HG02970 (cell line): ENCODE measurements at regions not wholly inside any gene's neighbourhood (a gene's known extent, or its start where the extent isn't known, plus 50 kb on each side); places are given as distances from the start of the nearest gene placed in this dataset.

ENCODE experiments used
- ATAC-seq: cut with Tn5 transposase; IDR thresholded peaks from one replicate; pipeline ENCODE4 v1.9.1; 2021; ENCODE audit warnings: mild to moderate bottlenecking, moderate library complexity, moderate number of reproducible peaks; ENCODE audit not compliant: unreplicated experiment, low FRiP score

DNA sequence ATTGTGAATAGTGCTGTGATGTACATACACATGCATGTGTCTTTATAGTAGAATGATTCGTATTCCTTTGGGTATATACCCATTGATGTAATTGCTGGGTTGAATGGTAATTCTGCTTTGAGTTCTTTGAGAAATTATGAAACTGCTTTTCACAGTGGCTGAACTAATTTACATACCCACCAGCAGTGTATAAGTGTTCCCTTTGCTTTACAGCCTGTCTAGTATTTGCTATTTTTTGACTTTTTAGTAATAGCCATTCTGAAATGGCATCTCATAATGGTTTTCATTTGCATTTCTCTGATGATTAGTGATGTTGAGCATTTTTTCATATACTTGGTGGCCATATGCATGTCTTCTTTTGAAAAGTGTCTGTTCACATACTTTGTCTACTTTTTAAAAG, 54.5 kb upstream of the FAM78B start:
- no peak for ATAC-seq

DNA sequence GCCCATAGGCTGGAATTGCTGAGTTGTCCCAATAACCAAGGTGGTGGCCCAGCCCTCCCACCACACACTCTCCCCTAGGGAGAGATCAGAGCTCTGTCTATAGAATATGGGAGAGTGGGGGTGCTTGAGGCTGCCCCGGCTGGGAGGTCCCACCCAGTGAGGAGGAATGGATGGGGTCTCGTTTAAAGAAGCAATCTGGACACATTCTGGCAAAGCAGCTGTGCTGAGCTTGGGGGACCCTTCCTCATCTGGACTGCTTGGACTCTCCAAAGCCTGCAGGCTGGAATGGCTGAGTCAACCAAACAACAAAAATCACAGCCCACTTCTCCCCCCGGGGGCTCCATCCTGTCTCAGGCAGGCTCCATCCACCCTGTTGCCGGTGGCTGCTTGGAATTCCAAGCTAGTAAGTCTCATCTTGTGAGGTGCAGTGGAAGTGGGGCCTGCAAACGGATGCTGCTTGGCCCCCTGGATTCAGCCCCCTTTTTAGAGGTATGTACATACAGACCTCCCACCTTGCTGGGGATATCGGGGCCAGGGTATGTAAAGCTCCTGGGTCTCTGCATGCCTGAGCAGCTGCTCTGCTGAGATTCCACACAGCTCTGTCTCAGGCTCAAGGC, 67.1 kb upstream of the FAM78B start:
- no peak for ATAC-seq

DNA sequence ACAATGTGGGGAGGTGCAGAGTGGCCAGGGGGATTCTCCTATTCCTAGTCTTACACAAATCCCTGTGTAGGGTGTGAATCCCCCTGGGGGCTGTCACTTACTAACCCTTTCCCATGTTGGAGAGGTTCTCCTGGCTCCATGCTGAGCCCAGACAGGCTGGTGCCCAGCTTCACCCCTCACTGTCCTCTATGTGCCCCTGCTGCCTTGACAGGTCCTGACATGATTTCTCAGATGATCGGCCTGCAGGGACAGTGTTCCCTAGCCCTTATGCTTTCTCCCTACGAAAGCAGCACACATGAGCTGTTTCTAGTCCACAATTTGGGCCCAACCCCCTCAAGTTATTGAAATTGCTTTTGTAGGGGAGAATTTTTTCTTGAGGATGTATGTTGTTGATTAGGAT, 68.9 kb upstream of the FAM78B start:
- no peak for ATAC-seq

DNA sequence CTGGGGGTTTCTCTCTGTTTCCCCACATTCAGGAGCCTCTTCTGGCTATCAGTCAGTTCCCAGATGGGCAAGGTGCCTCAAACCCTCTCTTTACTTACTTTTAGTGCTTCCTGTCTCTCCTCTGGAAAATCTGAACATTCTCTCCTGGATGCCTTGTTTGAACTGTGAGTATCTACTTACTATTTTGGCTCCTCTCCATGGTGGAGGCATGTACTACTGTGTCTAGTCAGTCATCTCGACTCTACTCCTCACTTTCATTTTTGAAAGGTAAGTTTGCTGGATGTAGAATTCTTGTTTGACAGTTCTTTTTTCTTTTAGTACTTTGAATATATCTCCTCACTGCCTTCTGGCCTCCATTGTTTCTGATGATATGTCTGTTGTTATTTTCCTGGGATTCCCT, 70.9 kb upstream of the FAM78B start:
- ATAC-seq = no peak

DNA sequence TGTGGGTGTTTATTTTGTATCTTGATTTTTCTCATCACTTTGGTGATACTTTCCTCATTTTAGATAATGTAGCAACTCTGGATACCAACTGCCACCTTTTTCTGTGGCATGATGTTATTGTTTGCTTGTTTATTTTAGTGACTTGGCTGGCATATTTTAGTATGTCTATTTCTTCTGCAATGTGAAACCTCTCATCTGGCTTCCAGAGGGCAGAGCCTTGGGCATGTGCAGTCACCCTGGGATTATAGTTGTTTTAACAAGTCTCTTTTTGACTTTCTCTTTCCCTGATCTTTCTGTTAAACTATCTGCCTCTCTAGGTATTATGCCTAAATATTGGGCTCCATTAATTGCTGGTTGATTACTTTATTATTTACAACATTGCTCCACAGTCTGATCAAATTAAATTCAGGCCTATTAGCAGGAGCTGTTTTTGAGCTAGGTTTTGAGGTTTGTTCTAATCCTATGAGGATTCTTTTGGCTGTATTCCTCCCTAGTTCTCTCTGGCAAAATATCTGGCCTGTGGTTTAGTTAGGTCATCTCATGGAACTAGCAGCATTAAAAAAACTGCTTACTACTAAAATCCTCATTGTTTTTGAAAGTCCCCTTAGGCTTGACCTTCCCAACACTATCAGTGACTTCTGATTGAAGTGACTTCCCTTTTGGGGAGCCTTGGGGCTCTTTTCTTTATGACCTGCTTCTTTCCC, 86.4 kb upstream of the FAM78B start:
- ATAC-seq = no peak

DNA sequence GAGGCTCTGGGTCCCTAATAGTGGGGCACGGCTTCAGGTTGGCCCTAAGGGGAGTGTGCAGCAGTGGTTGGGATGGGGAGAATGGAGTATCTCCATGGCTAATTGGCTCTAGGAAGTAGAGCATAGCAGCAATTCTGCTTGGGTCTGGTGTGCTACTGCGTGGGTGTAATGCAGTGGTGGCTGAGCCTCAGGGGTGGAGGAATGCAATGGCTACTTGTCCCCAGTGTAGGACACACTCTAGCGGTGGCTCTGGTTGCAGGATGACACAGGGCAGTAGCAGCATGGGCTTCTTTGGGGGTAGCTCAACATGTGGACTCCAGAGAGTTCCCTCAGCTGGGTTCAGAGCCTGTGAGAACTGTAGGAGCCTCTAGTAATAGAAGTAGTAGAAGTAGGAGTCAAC, 91.2 kb upstream of the FAM78B start:
- ATAC-seq = no peak

DNA sequence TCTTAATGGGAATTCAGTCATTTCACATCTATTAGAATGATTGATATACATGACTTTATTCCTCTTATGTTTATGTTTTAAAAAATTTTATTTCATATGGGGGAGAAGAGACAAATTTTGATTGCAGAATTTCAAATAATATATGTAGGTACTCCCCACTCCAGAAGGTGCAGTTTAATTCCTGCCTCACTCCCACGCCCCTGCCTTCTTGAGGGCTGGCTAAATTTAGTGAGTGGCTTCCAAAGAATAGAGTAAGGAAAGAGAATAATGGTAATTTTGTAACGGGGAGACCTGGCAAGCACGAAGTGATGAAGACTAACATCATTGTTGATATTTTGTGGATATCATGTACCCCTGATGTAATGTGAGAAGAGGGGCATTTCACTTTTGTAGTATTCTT, 94.7 kb upstream of the FAM78B start:
- no peak for ATAC-seq

DNA sequence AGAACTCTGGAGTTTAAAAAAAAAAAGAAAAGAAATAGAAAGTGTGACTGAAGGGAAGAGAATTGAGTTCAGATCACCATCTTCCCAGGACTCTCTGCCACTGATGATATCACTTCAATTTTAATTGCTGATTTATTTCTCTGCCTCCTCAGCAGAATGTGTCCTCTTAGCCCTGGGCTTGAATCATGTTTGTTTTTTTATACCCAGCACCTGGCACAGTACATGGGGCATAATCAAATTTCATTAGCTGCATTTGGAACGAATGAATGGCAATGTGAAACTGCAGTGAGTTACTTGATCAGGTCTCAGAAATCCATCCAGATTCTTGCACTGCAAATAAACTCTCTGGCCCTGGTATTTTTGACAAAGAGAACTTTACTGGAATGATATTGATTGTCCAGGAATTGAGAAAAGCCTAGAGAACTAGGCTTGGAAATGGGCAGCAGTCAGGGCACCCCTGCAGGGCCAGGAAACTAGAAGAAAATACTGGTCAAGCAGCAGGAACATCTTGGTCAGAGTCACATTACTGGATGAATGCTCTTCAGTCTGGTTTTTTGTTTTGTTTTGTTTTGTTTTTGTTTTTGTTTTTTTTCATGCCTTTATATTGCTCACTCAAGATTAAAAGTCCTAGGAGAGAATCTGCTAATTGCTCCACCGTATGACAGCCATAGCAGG, 103.8 kb upstream of the FAM78B start:
- no peak for ATAC-seq

DNA sequence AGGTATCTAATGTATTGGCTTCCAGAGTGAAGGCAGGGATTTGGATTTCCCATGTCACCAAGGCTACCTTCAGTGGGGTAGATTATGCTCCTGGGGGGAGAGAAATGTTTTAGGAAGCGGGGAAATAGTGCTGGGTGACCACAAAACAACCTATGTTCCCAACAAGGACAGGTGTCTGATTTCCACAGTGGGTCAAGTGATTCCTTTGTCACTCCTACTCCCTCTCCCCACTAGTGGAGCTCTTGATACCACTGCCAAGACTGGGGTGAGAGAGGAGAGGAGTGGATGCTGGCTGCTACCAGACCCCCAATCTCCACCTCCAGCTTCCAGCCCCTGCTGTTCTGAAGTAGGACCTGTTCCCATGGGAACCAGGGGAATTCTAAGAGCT, 104.3 kb upstream of the FAM78B start:
- no peak for ATAC-seq

DNA sequence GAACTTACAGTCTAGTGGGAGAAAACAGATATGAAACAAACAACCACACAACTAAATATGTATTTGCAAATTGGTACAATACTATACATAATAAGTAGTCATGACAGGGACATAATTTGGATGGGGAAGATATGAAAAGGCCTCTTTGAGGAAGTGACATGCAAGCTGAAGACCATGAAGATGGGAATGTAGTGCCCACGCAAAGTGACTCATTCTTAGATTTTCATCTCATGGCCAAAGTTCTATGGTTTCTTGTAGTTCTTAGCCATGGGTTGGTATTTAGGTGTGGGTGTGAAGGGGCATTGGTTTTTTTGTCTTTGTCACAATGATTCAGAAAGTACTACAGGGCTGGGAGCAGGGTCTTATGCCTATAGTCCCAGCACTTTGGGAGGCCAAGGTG, 105.4 kb upstream of the FAM78B start:
- no peak for ATAC-seq

DNA sequence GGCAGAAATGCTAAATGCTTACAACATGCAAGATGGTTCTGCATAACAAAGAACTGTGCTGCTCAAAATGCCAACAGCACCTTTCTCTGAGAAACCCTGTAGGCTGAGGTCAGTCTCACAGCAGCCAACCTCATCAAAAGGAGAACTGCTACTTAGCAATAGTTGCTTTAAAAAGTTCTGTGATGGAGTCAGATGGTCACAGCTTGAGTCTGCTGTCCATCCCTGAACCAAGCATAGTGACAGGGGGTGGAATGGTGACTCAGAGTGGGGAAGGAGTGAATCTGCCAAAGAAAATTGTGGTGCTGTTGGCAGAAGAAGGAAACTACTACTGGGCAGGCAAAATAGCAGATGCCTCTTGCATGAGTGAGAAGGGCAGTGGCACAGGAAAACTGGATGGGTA, 106.0 kb upstream of the FAM78B start:
- ATAC-seq = no peak

DNA sequence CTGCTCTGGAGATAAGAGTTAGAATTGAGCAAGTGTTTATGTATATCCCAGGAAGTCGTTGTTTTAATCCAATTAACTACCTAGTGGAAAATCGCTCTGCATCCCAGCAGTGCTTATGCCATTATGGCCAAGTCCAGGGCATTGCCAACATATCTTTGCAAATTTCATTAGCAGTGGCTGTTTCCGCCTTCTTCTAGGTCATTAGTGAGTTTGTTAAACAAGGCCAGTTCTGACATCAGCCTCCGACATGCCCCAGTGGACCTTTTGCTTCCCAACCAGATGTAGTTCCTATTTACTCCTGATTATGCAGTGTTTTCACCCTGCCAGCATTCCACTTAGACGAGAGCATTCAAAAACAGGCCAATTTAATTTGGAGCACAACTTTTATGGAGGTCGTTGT, 106.8 kb upstream of the FAM78B start:
- ATAC-seq = no peak

DNA sequence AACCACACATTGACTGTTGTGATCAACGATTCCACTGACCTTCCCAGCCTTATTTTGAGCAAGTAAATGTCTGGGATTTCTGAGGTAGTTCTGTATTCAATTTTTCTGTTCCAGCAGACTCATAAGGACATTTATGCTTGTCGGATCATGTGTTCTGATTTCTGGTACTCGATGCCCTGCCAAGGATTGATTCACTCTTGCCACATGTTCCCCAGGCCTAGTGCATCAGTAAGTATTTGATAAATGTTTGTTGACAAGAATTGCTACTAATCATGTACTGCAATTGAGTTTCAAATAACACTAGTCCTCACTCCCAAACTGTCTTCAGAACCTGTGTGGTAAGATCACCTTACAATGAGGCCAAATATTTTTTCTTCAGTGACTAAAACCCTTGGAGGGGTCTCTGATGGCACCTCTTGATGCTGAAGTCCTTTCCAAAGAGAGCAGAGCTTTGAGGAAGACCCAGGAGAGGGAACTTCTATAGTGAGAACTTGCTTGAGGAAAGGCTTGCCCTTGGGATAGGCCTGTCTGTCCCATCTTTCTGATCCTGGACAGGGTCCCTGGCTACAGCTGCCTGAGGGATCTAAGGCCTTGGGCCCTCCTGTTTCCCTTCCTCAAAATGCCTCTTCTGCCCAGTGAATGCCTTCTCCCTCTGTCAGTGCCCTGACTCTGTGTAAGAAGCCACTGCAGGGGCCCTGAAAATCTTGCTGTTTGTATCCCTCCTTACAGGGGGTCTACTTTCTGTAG, 115.8 kb upstream of the FAM78B start:
- no peak for ATAC-seq

DNA sequence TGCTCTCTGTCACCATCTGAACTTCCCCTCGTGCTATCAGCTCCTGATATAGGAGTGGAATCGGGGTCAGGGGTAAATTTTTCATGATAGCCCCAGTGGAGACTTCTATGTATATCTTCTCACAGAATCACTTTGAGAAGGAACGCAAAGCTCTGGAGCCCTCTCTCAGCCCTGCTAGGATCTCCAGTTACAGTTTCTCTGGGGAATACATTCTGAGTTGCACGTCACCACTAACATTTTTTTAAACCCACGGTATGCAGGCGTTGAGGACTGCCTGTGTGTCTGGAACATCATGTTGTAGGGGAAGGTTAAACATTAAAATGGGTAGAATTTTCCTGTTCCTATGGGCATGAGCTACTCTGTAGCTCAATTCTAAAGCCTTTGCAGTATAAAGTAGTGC, 116.4 kb upstream of the FAM78B start:
- ATAC-seq = no peak

DNA sequence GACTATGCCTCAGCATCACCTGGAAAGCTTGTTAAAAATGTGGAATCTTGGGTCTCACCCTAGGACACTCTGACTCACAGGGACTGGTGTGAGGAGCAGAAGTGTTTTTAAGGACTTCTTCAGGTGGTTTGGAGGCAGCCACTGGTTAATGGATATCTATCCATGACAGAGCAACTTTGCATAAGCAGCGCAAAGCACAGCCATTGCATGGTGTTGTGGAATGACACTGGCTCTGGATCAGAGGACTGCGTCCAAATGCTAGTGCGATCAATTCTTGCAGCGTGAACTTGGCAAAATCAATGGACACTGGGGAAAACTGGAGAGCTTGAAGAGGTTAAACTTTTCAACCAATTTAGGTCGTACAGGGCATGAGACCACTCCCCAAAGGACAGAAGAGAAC, 116.8 kb upstream of the FAM78B start:
- ATAC-seq = no peak

DNA sequence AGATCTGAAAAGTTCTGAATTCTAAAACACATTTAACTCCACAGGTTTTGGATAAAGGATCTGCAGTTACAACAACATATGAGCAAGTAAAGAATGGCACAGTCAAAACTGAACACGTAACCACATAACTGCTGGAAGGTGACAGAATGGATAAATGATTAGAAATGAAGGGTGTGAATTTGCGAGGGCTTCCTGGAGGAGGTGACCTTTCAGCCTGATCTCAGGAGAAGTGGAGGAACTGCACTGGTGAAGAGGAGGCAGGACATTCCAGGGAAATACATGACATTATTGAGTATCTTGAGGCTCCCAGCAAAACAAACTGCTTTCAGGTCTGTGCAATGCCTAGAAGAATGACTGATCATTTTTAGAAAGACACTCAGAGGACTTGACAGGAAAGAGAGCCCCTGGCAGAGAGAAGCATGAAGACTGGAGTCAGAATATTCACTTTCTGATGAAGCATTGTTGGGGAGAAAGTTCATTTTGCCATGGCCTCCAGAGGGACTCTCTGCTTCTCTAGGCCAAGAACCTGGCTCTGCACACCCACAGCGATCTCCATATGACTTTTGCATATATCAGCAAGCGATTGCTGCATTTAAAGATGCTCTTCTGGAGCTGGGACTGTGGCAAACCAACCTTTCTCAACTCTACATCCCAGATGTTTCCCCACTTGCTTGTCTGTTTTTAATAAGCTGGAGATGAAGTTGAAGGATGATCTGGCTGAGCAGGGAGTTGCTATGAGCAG, 122.7 kb upstream of the FAM78B start:
- ATAC-seq = no peak

DNA sequence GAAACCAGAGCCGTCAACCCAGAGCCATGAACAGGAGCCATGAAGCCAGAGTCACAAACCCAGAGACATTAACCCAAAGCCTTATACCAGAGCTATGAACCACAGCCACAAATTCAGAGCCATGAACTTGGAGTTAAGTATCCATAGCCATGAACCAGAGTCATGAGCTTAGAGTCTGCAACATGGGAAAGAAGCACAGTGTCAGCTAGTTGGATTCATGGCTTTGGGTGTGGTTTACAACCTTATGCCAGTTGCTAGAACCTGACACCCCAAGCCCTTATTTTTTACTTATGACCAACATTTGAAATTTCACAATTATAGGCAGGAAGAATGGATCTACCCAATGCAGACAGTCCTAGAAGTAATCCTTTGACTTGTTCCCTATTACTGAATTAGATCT, 128.9 kb upstream of the FAM78B start:
- ATAC-seq = no peak

DNA sequence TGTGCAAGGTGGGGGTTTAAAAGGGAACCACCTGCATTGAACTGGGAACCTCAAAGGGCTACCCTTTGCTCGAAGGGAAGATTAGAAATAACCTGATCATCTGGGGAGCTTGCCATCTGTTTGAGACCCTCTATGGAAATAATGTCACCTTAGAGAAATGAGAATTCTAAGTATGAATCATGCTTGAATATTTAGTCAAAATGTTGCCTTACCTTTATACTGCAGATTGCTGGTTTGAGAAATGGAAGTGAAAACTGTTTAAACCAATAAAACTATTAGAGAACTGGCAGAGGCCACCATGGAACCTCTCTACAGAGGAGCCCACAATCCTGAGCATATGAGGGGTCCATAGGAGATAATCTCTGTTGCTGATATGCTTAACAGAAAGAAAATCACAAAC, 131.2 kb upstream of the FAM78B start:
- ATAC-seq = no peak

DNA sequence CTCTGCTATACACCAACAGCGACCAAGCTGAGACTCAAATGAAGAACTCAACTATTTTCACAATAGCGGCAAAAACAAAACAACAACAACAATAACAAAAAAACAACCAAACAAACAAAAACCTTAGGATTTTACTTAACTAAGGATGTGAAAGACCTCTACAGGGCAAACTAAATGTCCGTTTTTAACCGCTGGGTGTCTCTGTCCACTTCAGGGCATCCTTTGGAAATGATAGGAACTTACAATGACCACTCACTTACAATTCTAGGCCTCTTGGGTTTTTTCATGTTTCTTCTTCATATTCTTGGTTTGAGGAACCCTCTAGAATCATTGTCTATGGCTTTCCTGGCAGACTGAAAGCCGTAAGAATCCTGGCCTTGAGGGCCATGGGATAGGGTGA, 134.0 kb upstream of the FAM78B start:
- ATAC-seq = no peak

DNA sequence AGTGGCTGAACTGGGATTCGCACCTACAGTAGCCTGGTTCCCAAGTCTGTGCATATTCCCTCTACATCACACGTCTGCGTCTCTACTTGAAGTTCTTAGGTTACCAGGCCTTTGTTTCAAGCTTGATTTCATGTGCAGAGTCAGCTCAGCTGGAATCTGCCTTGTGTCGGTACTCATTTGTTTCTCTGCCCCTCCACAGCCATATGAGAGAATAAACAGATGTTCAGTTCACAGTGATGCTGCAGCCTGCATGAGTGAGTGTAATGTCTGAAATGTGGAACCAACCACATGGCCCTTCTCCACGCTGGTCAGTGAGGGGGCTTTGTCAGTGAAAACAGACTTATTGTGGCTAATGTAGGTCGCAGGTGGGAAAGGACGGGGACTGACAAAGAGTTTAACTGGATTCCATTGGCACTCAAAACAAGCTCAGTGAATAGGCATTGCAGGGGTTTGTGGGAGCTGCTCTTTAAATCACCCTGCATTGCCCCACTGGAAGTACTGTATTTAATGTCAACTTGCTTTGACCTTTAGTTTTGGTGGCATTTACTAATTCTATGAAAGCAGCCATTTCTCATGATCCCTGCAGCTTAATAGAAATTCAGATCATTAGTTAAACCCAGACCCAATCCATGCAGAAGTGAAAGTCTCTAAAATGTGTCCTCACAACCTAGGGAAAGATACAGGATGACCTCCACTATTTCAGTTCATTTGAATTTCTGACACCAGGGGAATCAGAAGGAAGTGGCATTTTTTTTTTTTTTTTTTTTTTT, 136.4 kb upstream of the FAM78B start:
- no peak for ATAC-seq
